GM21423 (cell line): ENCODE measurements at regions not wholly inside any gene's neighbourhood (a gene's known extent, or its start where the extent isn't known, plus 50 kb on each side); places are given as distances from the start of the nearest gene placed in this dataset.

ENCODE experiments used
- ATAC-seq: cut with Tn5 transposase; IDR thresholded peaks from one replicate; pipeline ENCODE4 v1.9.1; 2021; ENCODE audit warnings: mild to moderate bottlenecking, moderate library complexity; ENCODE audit not compliant: unreplicated experiment

- ATAC-seq, result no peak
Observed at GRCh38 chr19:29098091-29098490, 114.9 kb downstream of the UQCRFS1 start.

DNA sequence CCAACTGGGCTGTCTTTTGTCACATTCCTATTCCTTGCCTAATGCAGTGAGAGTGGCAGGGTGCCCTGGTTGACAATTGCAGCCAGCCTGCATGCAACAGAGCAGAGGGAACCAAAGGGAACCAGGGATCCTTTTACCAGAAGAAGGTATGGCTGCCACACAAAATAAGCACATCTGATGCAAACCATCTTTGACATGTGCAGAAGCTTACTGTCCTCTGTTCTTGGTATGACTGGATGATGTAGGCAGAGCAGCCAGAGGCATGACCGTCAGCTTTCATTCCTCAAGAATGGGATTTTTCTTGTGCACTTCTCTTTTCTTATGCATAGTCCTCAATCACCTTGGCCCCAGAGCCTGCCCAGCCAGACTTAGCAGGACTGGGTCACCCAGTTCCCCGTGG is 116.1 kb downstream of the UQCRFS1 start:
- no peak for ATAC-seq

- no peak for ATAC-seq
Observed at GRCh38 chr19:29093553-29093908, 119.4 kb downstream of the UQCRFS1 start.

GRCh38 chr19:29092712-29093552 is 120.0 kb downstream of the UQCRFS1 start:
- ATAC-seq, result no peak

DNA sequence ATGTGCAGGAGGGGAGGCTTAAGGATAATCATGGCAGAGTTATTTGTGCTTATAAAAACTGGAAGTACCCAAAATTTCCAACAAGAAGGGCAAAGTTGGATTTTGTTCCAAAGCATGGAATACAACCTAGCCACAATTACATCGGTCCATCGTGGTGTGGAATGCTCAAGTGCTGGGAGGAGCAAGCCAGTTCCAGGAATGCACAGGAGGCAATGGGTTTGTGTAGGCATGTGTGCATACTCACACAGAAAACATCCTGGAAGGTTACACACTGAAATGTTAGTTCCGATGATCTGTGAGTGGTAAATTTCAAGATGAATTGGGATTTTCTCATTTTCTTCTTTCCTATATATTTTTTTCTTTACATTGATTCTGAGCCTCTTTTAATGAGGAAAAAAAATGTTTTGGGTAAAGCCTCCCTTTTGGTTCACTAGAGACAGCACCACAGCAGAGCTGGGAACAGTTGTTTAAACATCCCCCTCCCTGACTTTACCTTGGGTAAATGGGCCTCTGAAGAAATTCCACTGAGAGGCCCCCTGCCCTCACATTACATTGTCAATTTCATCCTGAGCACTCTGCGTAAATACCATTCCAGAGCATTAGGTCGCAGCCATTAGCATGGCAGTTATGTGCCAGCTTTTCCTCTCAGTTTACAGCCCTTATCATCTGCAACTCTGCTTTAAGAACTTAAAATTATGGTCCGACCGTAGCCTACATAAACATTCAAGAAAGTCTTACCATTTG is 122.0 kb downstream of the UQCRFS1 start:
- ATAC-seq, result no peak

- ATAC-seq, result no peak
Observed at GRCh38 chr19:29089315-29089870, 123.6 kb downstream of the UQCRFS1 start.

DNA sequence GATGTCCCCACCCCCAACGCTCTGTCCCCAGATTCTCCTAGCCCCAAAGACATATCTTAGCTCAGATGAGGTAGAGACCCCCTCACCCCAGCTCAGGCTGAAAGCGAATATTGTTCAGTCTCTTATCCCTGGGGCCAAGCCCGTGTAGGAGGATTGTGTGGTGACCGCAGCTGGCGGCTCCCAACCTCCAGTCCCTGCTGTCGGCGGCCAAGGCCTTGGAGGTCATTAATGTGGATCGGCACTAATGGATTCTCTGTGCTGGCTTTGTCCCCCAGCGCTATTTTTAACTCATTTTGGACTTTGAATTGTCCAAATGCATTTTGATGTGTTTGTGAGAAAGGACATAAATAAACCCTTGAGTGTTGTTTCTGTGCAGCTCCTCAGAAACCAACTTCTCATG is 124.2 kb downstream of the UQCRFS1 start:
- no peak for ATAC-seq

GRCh38 chr19:29086646-29087045 is 126.3 kb downstream of the UQCRFS1 start:
- ATAC-seq, result no peak

- ATAC-seq, result no peak
Observed at GRCh38 chr19:29086182-29086581, 126.8 kb downstream of the UQCRFS1 start.

GRCh38 chr19:29085630-29086029 is 127.3 kb downstream of the UQCRFS1 start:
- no peak for ATAC-seq

DNA sequence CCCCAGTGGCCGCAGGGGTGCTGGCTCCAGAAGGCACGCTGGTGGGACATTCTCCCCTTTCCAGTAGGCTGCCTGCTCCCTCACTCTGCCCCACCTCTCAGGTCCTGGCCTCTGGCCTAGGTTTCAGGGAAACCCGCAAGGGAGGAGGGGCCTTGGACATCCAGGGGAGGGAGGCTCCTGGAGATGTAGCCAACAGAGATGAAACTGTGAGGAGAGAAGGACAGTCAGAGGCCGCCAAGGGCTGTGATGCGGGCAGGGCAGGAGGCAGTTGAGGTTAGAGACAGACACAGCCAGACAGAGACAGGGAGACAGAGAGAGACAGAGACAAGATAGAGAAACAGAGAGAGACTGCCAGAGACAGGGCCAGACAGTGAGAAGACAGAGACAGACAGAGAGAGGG is 127.7 kb downstream of the UQCRFS1 start:
- ATAC-seq, result no peak

DNA sequence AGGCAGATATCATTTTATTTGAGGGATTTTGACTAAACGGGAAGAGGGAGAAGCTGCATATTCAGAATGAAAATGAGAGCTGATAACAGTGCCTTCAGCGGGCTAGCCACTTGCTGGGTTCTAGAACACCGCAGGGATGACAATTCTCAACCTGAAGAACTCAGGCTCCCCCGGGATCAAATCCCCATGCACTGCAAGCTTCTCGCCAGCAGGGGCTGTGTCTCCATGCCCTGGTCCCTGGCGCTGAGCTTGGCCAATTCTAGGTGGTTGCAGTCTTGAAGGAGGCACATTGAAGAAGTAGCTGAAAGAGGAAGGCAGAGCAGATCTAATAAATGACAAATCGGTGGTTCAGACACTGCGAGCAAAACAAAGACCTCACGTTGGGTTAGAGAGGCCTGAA is 128.7 kb downstream of the UQCRFS1 start:
- ATAC-seq, result no peak

DNA sequence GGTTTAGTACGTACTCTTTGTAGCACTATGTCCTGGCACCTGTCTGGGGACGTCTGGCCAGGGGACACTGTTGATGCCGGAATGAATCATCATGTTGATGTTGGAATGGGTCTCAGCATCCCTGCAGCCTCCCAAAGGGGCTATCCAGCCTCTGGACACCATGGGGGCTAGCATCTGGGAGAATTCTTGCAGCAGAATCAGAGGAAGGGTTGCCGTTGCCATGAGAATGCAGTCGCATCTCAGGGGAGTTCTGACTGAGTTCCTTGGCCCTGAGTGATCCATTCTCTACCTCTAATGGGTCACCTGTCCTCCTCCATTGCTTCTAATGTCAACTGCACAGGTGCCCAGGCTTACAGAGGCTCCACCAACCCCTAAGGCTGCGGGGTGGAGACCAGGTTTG is 129.1 kb downstream of the UQCRFS1 start:
- no peak for ATAC-seq

DNA sequence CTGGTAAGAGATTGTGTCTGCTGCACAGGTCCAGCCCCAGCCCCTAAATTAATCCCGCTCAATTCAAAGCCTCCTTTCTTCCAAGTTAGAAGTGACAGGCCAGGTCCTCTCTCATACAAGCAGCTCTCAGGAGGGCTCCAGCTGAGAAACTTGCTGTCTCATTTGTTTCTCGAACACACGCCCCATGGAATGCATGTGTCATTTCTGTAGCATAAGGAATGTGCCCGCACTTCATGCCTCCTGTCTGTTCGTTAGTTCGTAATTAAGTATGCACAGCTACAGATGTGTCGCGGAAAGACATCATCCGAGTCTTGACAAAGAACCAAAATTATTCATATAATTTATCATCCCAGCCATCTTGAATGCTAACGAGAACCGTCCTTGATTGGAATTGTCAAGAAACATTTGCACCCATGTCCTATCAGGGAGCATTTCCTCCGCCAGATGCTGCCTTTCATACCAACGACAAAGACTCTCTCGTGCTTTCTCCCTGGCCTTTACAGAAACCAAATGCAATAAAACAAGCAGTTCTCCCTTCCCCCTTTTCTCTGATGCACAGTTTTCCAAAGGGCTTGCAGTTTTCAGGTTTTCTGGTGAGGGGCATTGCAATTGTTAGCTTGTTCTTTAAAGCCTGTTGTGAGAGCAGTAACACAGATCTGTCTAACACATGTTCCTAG is 133.5 kb downstream of the UQCRFS1 start:
- ATAC-seq, result no peak

DNA sequence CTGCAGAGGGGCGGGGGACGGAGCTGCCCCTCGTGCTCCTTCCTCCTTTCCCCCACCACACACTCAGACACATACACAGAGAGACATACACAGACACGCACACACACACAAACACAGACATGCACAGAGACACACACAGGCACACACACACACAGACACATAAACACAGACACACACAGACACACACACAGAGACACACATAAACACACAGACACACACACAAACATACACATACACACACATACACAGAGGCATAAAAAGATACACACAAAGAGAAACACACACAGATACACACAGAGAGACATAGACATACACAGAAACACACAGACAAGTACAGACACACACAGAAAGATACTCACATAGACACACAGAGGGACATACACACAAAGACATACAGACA is 136.0 kb downstream of the UQCRFS1 start:
- no peak for ATAC-seq

DNA sequence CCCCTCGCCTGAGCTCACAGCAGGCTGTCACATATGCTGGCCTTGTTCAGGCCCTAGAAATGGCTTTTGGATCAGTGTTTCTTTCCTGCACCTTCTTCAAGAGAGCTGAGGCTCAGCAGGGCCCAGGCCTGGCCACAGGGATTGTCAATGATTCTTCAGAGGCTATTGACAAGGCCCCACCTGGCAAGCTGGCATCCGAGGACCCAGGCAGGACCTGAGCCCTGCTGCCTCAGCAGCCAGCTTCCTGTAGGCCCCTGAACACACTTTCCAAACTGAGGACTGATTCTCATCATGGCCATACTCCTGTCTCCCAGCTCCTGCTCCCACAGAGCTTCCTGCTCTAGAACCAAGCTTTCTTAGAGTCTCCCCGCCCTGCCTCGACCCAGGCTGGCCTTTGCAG is 136.8 kb downstream of the UQCRFS1 start:
- ATAC-seq, result no peak

GRCh38 chr19:29075149-29075548 is 137.8 kb downstream of the UQCRFS1 start:
- ATAC-seq, result no peak

DNA sequence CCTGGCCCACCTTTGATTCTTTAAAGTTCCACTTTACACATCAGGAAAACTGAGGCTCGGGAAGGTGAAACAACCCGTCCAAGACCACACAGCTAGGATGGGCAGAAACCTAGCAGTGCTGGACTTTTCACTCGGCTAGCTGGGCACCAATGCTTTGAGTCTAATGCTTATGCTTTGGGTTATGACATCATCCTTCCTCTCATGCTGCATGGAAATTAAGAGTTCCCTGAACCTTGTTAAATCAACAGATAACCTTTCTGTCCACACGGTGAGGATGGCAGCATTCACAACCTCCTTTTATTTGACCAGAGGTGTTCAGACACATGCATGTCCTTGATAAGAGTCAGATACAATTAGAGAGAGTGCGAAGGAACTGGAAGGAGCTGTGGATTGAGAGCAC is 138.4 kb downstream of the UQCRFS1 start:
- ATAC-seq, result no peak

DNA sequence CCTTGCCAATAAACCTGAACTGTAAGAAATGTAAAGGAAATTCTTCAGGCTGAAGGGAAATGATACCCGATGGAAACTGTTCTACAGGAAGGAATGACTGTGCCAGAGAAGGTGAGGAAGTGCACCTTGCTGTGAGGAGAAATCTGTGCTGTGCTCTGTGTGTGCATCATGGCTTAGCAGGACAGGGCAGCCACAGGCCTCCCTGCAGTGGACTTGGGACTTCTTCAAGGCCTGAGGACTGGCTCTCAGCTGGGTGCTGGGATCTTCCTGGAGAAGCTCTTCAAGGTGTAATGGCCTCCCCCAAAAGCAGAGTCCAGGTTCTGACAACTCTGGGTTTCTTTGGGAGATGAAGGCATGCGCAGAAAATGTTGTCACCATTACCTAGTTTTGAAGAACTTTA is 145.1 kb downstream of the UQCRFS1 start:
- ATAC-seq, result no peak

- ATAC-seq, result no peak
Observed at GRCh38 chr19:29062475-29063435, 150.2 kb downstream of the UQCRFS1 start.
